HEK293 (cell line): ENCODE measurements at regions not wholly inside any gene's neighbourhood (a gene's known extent, or its start where the extent isn't known, plus 50 kb on each side); places are given as distances from the start of the nearest gene placed in this dataset.

Source experiments
- YY2 ChIP-seq: fragments of 450-650 bp; formaldehyde crosslinking; IDR thresholded peaks from 2 replicates; pipeline ENCODE4 v1.5.1; 2016; ENCODE audit warnings: missing biosample characterization, missing genetic modification characterization
- ZNF24 ChIP-seq: fragments of 450-650 bp; formaldehyde crosslinking; IDR thresholded peaks from 2 replicates; pipeline ENCODE4 v1.5.1; 2016; ENCODE audit warnings: missing biosample characterization, missing genetic modification characterization
- ZNF514 ChIP-seq: fragments of 450-650 bp; formaldehyde crosslinking; IDR thresholded peaks from 2 replicates; pipeline ENCODE4 v1.5.1; 2016; ENCODE audit warnings: missing biosample characterization, missing genetic modification characterization
- ZNF623 ChIP-seq: fragments of 450-650 bp; formaldehyde crosslinking; IDR thresholded peaks from 2 replicates; pipeline ENCODE4 v1.5.1; 2016; ENCODE audit warnings: missing biosample characterization, missing genetic modification characterization
- ZNF768 ChIP-seq: fragments of 450-650 bp; formaldehyde crosslinking; IDR thresholded peaks from 2 replicates; pipeline ENCODE4 v1.5.1; 2018; ENCODE audit warnings: missing biosample characterization, mild to moderate bottlenecking, missing genetic modification characterization
- TF ChIP-seq, protein P1 (sequence below): fragments of 450-650 bp; formaldehyde crosslinking; IDR thresholded peaks from 2 replicates; pipeline ENCODE4 v1.5.0; 2017; ENCODE audit warnings: missing biosample characterization, missing genetic modification characterization, borderline replicate concordance
- TF ChIP-seq, protein P2 (sequence below): fragments of 450-650 bp; formaldehyde crosslinking; IDR thresholded peaks from 2 replicates; pipeline ENCODE4 v1.5.1; 2016; ENCODE audit warnings: missing biosample characterization, missing genetic modification characterization
- TF ChIP-seq, protein P3 (sequence below): fragments of 450-650 bp; formaldehyde crosslinking; IDR thresholded peaks from 2 replicates; pipeline ENCODE4 v1.5.1; 2016; ENCODE audit warnings: missing biosample characterization, missing genetic modification characterization
- TF ChIP-seq, protein P4 (sequence below): fragments of 450-650 bp; formaldehyde crosslinking; IDR thresholded peaks from 2 replicates; pipeline ENCODE4 v1.5.1; 2016; ENCODE audit warnings: missing biosample characterization, missing genetic modification characterization

DNA sequence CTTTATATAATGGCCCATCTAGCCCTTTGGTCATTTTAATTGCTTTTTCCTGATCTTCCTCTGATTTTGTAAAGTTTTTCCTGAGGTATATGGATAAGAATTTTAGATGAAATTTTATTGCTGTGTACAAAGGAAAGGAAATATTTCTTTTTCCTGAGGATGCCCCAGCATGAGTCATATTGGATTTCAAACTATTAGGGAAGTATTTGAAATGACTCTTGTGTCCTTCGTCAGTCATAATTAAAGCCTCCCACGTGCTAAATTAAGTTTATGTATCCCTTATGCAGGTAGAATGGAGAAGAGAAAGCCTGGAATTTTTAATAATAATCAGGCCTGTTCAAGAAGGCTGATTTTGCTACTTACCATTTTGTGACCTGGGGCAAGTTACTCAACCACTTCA lies 82.6 kb upstream of the GLI3 start:
- TF ChIP-seq, protein P1, sequence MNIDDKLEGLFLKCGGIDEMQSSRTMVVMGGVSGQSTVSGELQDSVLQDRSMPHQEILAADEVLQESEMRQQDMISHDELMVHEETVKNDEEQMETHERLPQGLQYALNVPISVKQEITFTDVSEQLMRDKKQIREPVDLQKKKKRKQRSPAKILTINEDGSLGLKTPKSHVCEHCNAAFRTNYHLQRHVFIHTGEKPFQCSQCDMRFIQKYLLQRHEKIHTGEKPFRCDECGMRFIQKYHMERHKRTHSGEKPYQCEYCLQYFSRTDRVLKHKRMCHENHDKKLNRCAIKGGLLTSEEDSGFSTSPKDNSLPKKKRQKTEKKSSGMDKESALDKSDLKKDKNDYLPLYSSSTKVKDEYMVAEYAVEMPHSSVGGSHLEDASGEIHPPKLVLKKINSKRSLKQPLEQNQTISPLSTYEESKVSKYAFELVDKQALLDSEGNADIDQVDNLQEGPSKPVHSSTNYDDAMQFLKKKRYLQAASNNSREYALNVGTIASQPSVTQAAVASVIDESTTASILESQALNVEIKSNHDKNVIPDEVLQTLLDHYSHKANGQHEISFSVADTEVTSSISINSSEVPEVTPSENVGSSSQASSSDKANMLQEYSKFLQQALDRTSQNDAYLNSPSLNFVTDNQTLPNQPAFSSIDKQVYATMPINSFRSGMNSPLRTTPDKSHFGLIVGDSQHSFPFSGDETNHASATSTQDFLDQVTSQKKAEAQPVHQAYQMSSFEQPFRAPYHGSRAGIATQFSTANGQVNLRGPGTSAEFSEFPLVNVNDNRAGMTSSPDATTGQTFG (tag by site-specific recombination), result no peak
- TF ChIP-seq, protein P2, sequence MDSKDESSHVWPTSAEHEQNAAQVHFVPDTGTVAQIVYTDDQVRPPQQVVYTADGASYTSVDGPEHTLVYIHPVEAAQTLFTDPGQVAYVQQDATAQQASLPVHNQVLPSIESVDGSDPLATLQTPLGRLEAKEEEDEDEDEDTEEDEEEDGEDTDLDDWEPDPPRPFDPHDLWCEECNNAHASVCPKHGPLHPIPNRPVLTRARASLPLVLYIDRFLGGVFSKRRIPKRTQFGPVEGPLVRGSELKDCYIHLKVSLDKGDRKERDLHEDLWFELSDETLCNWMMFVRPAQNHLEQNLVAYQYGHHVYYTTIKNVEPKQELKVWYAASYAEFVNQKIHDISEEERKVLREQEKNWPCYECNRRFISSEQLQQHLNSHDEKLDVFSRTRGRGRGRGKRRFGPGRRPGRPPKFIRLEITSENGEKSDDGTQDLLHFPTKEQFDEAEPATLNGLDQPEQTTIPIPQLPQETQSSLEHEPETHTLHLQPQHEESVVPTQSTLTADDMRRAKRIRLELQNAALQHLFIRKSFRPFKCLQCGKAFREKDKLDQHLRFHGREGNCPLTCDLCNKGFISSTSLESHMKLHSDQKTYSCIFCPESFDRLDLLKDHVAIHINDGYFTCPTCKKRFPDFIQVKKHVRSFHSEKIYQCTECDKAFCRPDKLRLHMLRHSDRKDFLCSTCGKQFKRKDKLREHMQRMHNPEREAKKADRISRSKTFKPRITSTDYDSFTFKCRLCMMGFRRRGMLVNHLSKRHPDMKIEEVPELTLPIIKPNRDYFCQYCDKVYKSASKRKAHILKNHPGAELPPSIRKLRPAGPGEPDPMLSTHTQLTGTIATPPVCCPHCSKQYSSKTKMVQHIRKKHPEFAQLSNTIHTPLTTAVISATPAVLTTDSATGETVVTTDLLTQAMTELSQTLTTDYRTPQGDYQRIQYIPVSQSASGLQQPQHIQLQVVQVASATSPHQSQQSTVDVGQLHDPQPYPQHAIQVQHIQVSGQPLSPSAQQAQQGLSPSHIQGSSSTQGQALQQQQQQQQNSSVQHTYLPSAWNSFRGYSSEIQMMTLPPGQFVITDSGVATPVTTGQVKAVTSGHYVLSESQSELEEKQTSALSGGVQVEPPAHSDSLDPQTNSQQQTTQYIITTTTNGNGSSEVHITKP (tag by site-specific recombination), result no peak
- no peak for TF ChIP-seq ZNF514 (tag by site-specific recombination)
- no peak for TF ChIP-seq ZNF768 (tag by site-specific recombination)
- TF ChIP-seq, protein P3, sequence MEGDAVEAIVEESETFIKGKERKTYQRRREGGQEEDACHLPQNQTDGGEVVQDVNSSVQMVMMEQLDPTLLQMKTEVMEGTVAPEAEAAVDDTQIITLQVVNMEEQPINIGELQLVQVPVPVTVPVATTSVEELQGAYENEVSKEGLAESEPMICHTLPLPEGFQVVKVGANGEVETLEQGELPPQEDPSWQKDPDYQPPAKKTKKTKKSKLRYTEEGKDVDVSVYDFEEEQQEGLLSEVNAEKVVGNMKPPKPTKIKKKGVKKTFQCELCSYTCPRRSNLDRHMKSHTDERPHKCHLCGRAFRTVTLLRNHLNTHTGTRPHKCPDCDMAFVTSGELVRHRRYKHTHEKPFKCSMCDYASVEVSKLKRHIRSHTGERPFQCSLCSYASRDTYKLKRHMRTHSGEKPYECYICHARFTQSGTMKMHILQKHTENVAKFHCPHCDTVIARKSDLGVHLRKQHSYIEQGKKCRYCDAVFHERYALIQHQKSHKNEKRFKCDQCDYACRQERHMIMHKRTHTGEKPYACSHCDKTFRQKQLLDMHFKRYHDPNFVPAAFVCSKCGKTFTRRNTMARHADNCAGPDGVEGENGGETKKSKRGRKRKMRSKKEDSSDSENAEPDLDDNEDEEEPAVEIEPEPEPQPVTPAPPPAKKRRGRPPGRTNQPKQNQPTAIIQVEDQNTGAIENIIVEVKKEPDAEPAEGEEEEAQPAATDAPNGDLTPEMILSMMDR, result no peak
- TF ChIP-seq ZNF623 (tag by site-specific recombination), result no peak
- TF ChIP-seq, protein P4, sequence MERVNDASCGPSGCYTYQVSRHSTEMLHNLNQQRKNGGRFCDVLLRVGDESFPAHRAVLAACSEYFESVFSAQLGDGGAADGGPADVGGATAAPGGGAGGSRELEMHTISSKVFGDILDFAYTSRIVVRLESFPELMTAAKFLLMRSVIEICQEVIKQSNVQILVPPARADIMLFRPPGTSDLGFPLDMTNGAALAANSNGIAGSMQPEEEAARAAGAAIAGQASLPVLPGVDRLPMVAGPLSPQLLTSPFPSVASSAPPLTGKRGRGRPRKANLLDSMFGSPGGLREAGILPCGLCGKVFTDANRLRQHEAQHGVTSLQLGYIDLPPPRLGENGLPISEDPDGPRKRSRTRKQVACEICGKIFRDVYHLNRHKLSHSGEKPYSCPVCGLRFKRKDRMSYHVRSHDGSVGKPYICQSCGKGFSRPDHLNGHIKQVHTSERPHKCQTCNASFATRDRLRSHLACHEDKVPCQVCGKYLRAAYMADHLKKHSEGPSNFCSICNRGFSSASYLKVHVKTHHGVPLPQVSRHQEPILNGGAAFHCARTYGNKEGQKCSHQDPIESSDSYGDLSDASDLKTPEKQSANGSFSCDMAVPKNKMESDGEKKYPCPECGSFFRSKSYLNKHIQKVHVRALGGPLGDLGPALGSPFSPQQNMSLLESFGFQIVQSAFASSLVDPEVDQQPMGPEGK, result no peak
- no peak for TF ChIP-seq YY2 (tag by site-specific recombination)
- no peak for TF ChIP-seq ZNF24 (tag by site-specific recombination)
